Osteocyte (in vitro differentiated cells): ENCODE measurements at regions not wholly inside any gene's neighbourhood (a gene's known extent, or its start where the extent isn't known, plus 50 kb on each side); places are given as distances from the start of the nearest gene placed in this dataset.

ENCODE experiments used
- DNase-seq: peaks from one replicate; pipeline ENCODE4 v3.0.0; 2021; ENCODE audit warnings: mixed read lengths; ENCODE audit not compliant: unreplicated experiment; ENCODE audit errors: extremely low spot score
- H3K27ac Mint-ChIP-seq: one replicate; pipeline ENCODE4 v1.8.0; 2021; ENCODE audit warnings: mild to moderate bottlenecking, mixed read lengths; ENCODE audit not compliant: unreplicated experiment
- H3K27me3 Mint-ChIP-seq: one replicate; pipeline ENCODE4 v1.8.0; 2021; ENCODE audit warnings: mixed read lengths; ENCODE audit not compliant: unreplicated experiment
- H3K36me3 Mint-ChIP-seq: one replicate; pipeline ENCODE4 v1.8.0; 2021; ENCODE audit warnings: mixed read lengths; ENCODE audit not compliant: unreplicated experiment
- H3K4me1 Mint-ChIP-seq: one replicate; pipeline ENCODE4 v1.8.0; 2021; ENCODE audit warnings: mixed read lengths; ENCODE audit not compliant: unreplicated experiment
- H3K4me3 Mint-ChIP-seq: one replicate; pipeline ENCODE4 v1.8.0; 2021; ENCODE audit warnings: mild to moderate bottlenecking, moderate library complexity, mixed read lengths; ENCODE audit not compliant: unreplicated experiment
- H3K9me3 Mint-ChIP-seq: one replicate; pipeline ENCODE4 v1.8.0; 2021; ENCODE audit warnings: mixed read lengths; ENCODE audit not compliant: unreplicated experiment
- TF ChIP-seq, protein P1 (sequence below): fragments of 200-600 bp; sonication (generic); IDR thresholded peaks from 2 replicates; pipeline ENCODE4 v1.5.0; 2021; ENCODE audit warnings: antibody characterized with exemption, mild to moderate bottlenecking, moderate library complexity

DNA sequence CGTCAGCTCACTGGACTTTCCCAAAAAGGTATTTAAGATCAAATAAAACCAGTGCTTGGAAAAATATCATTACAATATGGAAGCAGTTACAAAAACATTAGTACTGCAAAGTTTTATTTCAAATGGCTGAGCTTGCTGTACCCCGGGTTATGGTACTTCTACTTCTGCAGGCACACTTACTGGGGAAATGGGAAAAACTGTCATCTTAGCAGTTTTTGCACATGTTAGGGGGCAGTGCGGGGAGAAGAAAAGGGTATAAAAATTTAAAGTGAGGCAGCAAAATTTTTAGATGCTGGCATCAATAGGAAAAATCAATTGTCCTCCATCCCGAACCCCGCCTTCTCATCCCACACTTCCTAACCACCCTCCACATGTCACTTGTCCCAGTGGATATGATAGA lies 133.4 kb downstream of the ATG4C start:
- Mint-ChIP-seq H3K27me3 (peaks cover 29% of the 10 kb centered on the region), H3K4me3 (no peak overlapping the region), H3K4me1 (no peaks in the 10 kb centered on the region), H3K9me3 (no peaks in the 10 kb centered on the region), H3K36me3 (no peaks in the 10 kb centered on the region), H3K27ac (no peak overlapping the region)
- TF ChIP-seq, protein P1, sequence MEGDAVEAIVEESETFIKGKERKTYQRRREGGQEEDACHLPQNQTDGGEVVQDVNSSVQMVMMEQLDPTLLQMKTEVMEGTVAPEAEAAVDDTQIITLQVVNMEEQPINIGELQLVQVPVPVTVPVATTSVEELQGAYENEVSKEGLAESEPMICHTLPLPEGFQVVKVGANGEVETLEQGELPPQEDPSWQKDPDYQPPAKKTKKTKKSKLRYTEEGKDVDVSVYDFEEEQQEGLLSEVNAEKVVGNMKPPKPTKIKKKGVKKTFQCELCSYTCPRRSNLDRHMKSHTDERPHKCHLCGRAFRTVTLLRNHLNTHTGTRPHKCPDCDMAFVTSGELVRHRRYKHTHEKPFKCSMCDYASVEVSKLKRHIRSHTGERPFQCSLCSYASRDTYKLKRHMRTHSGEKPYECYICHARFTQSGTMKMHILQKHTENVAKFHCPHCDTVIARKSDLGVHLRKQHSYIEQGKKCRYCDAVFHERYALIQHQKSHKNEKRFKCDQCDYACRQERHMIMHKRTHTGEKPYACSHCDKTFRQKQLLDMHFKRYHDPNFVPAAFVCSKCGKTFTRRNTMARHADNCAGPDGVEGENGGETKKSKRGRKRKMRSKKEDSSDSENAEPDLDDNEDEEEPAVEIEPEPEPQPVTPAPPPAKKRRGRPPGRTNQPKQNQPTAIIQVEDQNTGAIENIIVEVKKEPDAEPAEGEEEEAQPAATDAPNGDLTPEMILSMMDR, result no peak
- DNase-seq, result no peak

DNA sequence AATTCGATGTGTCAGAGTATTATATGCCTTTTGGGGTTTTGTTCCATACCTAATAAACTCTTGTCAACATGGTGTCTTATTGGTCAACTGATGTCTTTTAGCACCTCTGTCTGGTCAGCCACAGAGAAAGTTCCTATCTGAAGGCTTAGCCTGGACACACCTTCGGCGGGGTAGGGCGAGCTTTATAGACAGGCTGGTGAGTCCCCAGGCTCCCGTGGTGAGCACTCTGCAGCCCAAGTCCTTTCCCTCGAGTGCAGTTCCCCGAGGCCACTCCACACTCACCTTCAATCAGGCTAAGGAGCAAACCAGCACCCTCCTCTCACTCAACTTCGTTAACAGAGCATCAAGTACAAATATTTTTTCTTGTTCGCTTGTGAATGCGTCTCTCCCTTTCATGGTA lies 133.9 kb downstream of the ATG4C start:
- no peaks in the 10 kb centered on the region for H3K9me3 Mint-ChIP-seq
- no peak for DNase-seq
- no peaks in the 10 kb centered on the region for H3K4me1 Mint-ChIP-seq
- no peaks in the 10 kb centered on the region for H3K36me3 Mint-ChIP-seq
- no peak overlapping the region for H3K27ac Mint-ChIP-seq
- no peak overlapping the region for H3K4me3 Mint-ChIP-seq
- peaks cover 29% of the 10 kb centered on the region for H3K27me3 Mint-ChIP-seq
- TF ChIP-seq, protein P1, result no peak

DNA sequence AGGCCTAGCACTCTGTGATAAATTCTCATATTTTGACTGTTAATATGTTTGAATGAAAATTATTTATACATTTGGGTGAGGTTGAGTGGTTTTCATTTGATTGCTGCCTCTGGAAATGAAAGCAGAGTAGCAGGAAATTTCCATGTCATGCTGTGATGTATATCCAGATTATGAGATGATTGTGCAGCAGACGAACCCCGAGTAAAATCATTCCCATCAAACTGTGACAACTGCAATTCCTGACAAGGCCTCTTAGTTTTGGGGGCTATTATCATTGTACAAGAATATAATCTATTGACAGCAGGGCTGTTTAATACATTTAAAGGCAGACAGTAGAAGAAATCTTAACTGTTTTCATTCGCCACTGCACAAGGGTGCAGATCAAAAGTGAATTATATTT lies 134.8 kb downstream of the ATG4C start:
- DNase-seq, result no peak
- H3K9me3 Mint-ChIP-seq, result no peaks in the 10 kb centered on the region

DNA sequence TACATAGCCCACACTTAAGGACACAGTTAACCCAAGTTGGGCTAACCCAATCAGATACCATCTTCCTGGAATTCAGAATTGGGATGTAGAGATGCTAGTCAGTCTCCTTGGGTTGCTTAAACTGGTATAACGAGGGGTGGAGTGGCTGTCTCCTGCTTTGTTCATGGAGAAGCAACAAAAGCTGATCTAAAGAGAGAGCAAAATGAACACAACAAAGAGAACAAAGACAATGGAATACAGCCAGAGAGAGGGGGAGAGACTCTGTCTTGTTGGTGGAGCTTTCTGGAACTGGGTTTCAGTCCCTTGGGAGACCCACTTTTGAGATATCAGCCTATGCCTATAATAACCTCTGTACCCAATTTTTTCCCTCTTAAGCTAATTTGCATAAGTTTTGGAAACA lies 138.1 kb downstream of the ATG4C start:
- Mint-ChIP-seq H3K4me3 (no peak overlapping the region), H3K36me3 (no peaks in the 10 kb centered on the region), H3K4me1 (no peaks in the 10 kb centered on the region), H3K27me3 (peaks cover 14% of the 10 kb centered on the region), H3K9me3 (no peaks in the 10 kb centered on the region), H3K27ac (no peak overlapping the region)
- DNase-seq, result no peak
- TF ChIP-seq, protein P1, result no peak

More for the DNA sequence above, 134.8 kb downstream of the ATG4C start:
- Mint-ChIP-seq H3K4me3 (no peak overlapping the region), H3K27ac (no peak overlapping the region), H3K27me3 (peaks cover 25% of the 10 kb centered on the region), H3K4me1 (no peaks in the 10 kb centered on the region), H3K36me3 (no peaks in the 10 kb centered on the region)
- TF ChIP-seq, protein P1, result no peak

DNA sequence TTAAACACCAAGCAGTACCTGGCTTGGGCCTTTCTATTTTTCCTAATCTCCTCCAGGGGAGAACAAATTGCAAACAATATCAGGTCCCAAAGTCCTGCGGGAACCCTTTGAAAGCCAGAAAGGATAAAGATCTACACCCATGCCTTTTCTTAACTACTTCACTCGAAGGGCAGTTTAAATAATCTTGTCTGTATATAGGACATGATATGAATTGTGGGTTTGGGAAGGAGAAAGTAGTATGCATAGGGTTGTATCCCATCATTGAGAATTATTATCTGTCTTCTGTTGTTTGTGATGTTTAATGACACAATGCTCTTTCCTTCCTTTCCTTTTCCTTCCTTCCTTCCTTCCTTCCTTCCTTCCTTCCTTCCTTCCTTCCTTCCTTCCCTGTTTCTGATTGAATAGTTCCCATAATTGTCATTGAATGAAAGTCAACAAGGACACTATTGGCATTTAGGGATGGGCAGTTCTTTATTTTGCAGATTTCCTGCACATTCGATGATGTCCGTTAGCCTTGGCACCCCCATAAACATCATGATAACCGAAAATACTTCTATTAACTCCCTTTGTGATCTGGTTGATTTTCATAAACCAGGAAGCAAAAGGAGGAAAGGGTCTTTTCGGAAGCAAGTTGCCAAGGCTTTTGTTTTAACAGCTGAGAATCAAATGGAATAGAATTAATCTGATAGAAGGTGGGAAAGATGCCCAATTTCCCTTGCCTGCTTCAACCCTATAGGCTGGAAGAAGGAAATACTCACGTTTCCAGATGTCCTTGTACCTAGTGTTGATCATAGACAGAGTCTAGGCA lies 141.3 kb downstream of the ATG4C start:
- Mint-ChIP-seq H3K4me3 (no peak overlapping the region), H3K9me3 (no peaks in the 10 kb centered on the region), H3K27ac (no peak overlapping the region), H3K36me3 (no peaks in the 10 kb centered on the region), H3K4me1 (no peaks in the 10 kb centered on the region), H3K27me3 (peaks cover 9% of the 10 kb centered on the region)
- DNase-seq, result no peak
- TF ChIP-seq, protein P1, result no peak
